GM18907 (cell line): ENCODE measurements at regions not wholly inside any gene's neighbourhood (a gene's known extent, or its start where the extent isn't known, plus 50 kb on each side); places are given as distances from the start of the nearest gene placed in this dataset.
"Not testable (repeated sequence)": the region's sequence is repeated elsewhere in the genome, so short reads cannot be mapped to it uniquely, and the experiment has no call there.

ENCODE experiments used
- ATAC-seq: cut with Tn5 transposase; IDR thresholded peaks from one replicate; pipeline ENCODE4 v1.9.1; 2021; ENCODE audit warnings: mild to moderate bottlenecking, moderate library complexity; ENCODE audit not compliant: unreplicated experiment

DNA sequence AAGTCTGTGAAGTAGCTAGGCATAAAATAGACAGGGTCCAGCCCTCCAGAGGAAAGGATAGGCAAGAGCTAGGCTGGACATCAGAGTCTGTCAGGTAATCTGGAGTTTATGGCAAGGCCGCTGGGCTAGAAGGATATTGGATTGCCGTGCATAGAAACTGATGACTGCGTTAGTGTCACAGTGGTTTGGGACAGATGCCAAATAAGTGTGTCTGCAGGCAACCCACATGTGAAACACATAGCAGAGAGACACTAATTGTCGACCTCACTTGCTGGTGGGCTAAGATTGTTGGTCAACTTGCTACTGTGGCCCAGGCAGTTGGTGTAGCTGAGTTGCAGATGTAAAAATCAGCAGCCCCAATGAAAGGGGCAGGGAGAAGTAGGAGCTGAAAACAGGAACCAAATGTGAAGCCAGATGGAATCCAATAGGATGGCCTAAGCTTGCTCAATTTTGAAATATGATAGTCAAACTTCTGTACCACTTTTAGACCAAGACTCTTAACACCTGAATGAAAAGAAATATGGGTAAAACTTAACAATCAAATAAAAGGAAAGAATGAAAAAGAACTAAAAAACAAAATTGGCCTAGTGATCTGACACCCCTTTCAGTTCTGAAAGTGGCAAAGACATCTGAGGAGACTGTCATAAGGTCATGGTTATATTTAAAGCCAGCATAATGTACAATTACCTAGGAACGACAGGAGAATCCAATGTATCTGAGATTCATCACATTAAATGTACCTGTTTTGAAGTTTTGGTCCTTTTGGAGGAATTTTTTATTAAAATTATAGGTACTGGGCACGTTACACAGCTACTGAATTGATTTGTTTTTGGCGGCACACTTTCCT is 243.3 kb upstream of the ACTBL2 start:
- no peak for ATAC-seq

DNA sequence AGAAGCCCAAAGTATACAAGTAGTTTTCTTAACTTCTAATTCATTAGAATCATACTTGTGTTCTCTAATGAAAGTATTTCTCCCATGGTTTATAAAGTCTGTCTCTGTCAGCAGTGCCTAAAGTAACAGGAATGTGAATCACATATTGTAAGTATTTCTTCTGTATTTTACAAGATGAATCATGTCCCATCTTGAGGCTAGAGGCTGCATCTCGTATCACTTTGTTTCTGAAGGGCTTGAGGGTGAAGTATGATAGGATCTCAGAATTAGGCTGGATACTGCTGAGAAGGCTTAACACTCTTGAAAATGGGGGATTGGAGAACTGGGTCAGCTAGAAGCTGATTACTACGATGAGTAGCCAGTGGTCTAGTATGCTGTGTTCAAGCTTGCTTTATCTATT is 242.2 kb upstream of the ACTBL2 start:
- ATAC-seq: no peak

- no peak for ATAC-seq
These were observed 238.6 kb upstream of the ACTBL2 start for GRCh38 chr5:57721226-57721625.

DNA sequence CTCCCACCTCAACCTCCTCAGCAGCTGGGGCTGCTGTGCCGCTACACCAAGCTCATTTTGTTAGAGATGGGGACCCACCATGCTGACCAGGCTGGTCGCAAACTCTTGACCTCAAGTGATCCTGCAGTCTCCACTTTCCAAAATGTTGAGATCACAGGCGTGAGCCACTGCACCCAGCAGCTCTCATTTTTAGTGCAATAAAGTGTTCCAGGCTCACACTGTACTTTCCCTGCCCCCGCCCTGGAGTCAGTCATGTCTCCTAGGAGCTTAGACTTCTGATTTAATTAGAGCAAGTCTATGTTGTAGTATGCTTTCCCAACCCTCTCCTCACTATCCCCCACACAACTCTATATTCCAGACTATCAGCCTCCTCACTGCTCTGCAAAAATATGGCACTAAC is 238.0 kb upstream of the ACTBL2 start:
- ATAC-seq: no peak

DNA sequence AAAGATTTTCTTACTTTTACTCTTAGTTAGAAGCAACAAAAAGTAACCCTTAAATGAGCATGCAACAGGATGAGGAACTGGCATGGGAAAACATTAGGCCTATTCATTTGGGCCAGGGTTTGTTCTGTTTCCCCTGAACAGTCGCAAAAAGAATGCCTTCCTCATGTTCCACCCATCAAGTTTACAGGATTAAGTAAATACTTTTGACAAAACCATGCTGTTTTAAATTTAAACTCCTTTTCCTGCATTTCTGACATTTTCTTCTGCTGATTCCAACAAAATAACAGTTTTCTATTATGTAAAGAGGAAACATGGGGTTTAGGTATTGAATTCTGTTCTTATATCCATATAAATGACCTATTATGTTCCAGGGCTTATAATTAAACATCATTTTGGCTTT is 236.6 kb upstream of the ACTBL2 start:
- no peak for ATAC-seq

- no peak for ATAC-seq
These were observed 235.5 kb upstream of the ACTBL2 start for GRCh38 chr5:57718155-57718554.

DNA sequence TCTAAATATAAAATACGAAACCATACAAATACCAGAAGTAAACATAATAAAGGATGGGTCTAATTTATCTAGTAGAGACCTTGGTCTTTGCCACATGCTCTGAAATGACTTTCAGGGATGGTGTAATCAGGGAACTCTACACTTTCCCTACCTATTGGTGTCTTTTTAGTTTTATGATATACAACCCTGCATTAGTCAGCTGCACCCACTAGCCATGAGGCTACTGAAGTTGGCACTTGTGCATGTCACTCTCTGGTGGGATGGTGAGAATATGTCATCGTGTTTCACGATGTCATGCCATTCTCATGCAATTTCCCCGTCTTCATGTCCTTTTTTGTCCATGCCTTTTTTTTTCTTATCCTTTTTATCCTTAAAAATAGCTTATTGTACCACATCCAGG is 234.9 kb upstream of the ACTBL2 start:
- no peak for ATAC-seq

- ATAC-seq: no peak
These were observed 234.1 kb upstream of the ACTBL2 start for GRCh38 chr5:57716661-57717060.

- ATAC-seq: no peak
These were observed 232.7 kb upstream of the ACTBL2 start for GRCh38 chr5:57715296-57715695.

- ATAC-seq: not testable (repeated sequence)
These were observed 230.9 kb upstream of the ACTBL2 start for GRCh38 chr5:57713535-57713934.

DNA sequence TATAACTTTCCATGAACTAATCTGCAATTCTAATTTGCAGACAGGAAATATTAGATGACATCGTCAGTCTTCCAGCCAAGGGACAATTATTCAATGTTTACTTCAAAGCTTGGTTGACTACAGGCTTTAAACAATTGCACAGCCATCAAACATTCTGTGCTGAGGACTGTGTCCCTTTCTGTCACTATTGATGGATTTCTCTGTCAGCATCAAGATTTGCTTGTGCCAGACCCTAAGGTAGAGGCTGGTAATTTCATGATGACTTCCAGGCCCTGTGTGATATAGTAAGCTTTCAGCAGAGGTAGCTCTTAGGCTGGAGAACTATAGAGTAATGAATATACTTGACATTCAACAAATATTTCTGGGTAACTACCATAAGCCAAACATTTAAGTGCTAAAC is 229.3 kb upstream of the ACTBL2 start:
- no peak for ATAC-seq

- ATAC-seq: no peak
These were observed 228.9 kb upstream of the ACTBL2 start for GRCh38 chr5:57711471-57711870.

GRCh38 chr5:57710126-57710525 is 227.5 kb upstream of the ACTBL2 start:
- ATAC-seq: no peak

DNA sequence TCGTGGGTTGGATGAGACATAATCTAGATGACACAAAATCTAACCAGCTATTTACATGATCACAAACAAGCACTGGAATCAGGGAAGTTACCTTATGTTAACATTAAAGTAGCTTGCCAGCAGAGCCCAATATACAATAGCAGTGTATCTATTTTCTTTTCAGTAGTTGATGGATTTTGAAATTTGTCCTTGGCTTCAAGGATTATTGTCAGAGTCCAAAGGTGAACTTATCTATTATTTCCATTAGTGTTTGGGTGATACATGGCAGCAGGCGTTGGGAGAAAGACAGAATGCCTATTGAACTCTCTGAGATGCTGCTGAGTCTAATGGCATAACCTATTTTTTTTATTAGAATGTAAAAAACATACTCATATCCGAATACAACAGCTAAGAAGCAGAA is 223.2 kb upstream of the ACTBL2 start:
- ATAC-seq: no peak

GRCh38 chr5:57703721-57704120 is 221.1 kb upstream of the ACTBL2 start:
- ATAC-seq: no peak

GRCh38 chr5:57700484-57700883 is 217.9 kb upstream of the ACTBL2 start:
- ATAC-seq: no peak

- no peak for ATAC-seq
These were observed 217.5 kb upstream of the ACTBL2 start for GRCh38 chr5:57700072-57700471.

GRCh38 chr5:57698802-57699201 is 216.2 kb upstream of the ACTBL2 start:
- no peak for ATAC-seq

DNA sequence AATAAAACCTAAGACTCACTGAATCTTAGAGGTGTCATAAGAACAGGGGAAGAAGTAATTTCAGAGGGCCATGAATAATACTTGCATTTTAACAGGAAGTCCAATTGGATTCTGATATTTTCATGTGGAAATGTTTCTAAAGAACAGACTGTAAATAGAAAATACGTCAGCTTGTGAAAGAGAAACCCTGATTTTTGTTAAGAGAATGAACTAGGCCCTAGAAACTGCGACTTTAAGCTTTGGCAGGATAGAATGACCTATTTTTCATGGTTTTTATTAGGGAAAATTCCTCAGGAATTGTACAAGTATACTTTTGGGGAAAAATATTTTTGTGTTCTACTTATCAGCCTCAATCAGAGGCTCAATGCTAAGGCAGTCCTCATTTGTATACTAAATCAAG is 215.5 kb upstream of the ACTBL2 start:
- ATAC-seq: no peak

DNA sequence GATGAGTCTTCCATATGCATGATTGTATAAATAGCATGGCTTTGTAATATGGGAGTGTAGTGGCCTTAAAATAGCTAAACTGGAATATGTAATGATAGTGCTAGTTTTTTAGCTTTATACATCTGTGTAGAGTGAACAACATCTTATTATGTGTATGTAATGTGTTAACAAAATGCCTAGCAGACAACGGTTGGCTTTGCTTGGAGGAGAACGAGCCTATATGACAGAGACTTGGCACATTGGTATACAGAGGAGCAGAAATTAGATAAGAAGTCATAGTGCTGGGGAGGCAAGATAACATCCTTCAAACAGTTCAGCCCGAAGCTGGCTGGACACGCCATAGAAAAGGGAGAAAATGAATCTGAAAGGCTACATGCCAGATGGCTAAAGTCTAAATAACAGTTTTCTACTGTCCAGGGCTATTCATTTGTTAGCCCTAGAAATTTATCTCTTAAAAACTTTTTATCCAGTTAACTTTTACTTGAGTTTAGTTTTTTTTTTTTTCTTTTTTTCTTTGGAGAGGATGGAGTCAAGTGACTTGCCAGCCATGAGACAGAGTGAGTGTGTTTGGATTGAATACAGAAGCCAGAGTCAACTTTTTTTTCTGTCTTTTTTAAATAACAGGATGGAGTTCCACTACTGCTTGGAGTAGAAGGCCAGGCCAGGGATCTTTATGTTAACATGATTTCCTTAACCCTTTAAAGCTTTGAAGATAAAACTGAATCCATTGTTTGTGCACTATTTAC is 214.4 kb upstream of the ACTBL2 start:
- no peak for ATAC-seq

GRCh38 chr5:57696389-57696769 is 213.8 kb upstream of the ACTBL2 start:
- ATAC-seq: no peak

DNA sequence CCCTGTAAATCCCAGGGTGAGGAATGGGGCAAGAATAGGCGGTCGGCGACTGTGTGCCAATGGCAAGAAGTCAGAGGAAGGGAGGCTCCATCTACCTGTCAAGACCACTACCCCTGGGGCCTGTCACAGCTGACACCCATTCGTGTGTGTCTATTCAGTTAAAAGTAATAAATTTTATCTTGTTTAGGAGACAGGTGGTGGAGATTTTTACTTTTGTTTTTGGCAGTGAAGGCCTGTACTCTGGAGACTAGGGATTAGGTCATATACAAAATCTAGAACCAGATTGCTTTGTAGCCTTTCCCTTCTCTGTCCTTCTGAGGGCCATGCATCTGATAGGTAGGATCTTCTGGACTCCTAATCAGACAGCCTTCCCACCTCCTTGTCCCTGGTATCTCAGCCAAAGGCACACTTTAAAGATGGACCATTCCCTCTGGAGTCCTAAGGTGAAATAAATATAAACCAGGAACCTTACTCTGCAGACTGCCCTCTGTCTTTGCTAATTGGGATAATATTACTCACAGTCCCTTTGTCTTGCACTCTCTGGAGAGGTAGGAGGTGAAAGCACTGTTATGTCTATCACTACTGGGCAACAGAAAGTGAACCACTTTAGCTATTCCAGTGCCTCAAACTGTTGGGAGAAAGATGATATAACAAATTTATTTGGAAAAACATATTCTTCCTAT is 213.2 kb upstream of the ACTBL2 start:
- no peak for ATAC-seq
